ENCODE measurements at regions not wholly inside any gene's neighbourhood (a gene's known extent, or its start where the extent isn't known, plus 50 kb on each side); places are given as distances from the start of the nearest gene placed in this dataset.

- ChIA-PET RAD21 (ENCODE audit: unreplicated experiment) (interaction anchor here (1.3 kb wide), 1 partner anchor 14 kb away, joined by 5 read pairs; no protein-coding TSS in a partner anchor), POLR2A (interaction anchor here (1.1 kb wide), 1 partner anchor 19 kb away, joined by 3 read pairs; no protein-coding TSS in a partner anchor), CTCF (interaction anchor here (2.3 kb wide), 1 partner anchor 18 kb away, joined by 8 read pairs; no protein-coding TSS in a partner anchor), SMC1A (ENCODE audit: uncharacterized antibody, unreplicated experiment) (interaction anchor here (0.6 to 1.8 kb wide), 4 partner anchors 11 to 340 kb away, joined by 3 to 4 read pairs (median 3); no protein-coding TSS in a partner anchor)
- H3K9ac ChIP-seq (ENCODE audit: control insufficient read depth, insufficient read depth, low read length) = no peak overlapping the region
- in situ Hi-C loops (cut with MboI) (no loop called here), intact Hi-C loops (cut with micrococcal nuclease; ENCODE audit: unreplicated experiment) (loop anchor here (2.0 kb wide), 1 partner anchor 15 kb away; no protein-coding TSS in a partner anchor)
- H3K4me2 ChIP-seq (ENCODE audit: control insufficient read depth, insufficient read depth) = no peak overlapping the region
- no peak overlapping the region for H2AFZ ChIP-seq (ENCODE audit: control insufficient read depth, low read depth, low read length)
- no peaks in the 10 kb centered on the region for H3K36me3 ChIP-seq (ENCODE audit: control insufficient read depth in 2 of 2, insufficient read depth in 2 of 2, low read length in 1 of 2)
- no peaks in the 10 kb centered on the region for H3K27me3 ChIP-seq (replicated peaks in 1 of 2; ENCODE audit: control insufficient read depth in 2 of 2, insufficient read depth in 2 of 2, low read length in 1 of 2)
- H3K4me1 ChIP-seq (ENCODE audit: control insufficient read depth, insufficient read depth, low read length) = peaks cover 9% of the 10 kb centered on the region
- H3K27ac ChIP-seq (ENCODE audit: control insufficient read depth, insufficient read depth) = no peak overlapping the region
- H3K79me2 ChIP-seq (ENCODE audit: control insufficient read depth, insufficient read depth, low read length) = no peaks in the 10 kb centered on the region
- no peak for FAIRE-seq
- WGBS (ENCODE audit: insufficient coverage, insufficient replicate concordance, low lambda C conversion rate, missing lambda C conversion rate) = 58% methylated on average over 7 of the region's 7 CpGs
- H4K20me1 ChIP-seq (ENCODE audit: control insufficient read depth, insufficient read depth) = no peaks in the 10 kb centered on the region
- ATAC-seq = no peak
- no peak for DNase-seq (ENCODE audit: low read depth, low spot score)
- H3K9me3 ChIP-seq (replicated peaks; ENCODE audit: control insufficient read depth, insufficient read depth, low read length) = no peaks in the 10 kb centered on the region
- BruUV-seq (replicated peaks) = no TSS peak
- no peak overlapping the region for H3K4me3 ChIP-seq
- TF ChIP-seq CREB1 (IDR thresholded peaks at IDR 0.05; ENCODE audit: low read depth) (no peak), ZNF622 (IDR thresholded peaks at IDR 0.05) (no peak), CUX1 (IDR thresholded peaks at IDR 0.05; ENCODE audit: insufficient replicate concordance, low read depth, low read length) (no peak)
Measured at GRCh38 chr1:104761961-104762570, 1012.4 kb downstream of the AMY1C start.

All from GM12878 (cell line).